Brain pericyte (primary cell): ENCODE measurements at regions not wholly inside any gene's neighbourhood (a gene's known extent, or its start where the extent isn't known, plus 50 kb on each side); places are given as distances from the start of the nearest gene placed in this dataset.
"Not testable (repeated sequence)": the region's sequence is repeated elsewhere in the genome, so short reads cannot be mapped to it uniquely, and the experiment has no call there.

ENCODE experiments used
- DNase-seq: peaks from one replicate; pipeline ENCODE4 v3.0.0-alpha.2; 2012; ENCODE audit warnings: low read depth, low spot score

DNA sequence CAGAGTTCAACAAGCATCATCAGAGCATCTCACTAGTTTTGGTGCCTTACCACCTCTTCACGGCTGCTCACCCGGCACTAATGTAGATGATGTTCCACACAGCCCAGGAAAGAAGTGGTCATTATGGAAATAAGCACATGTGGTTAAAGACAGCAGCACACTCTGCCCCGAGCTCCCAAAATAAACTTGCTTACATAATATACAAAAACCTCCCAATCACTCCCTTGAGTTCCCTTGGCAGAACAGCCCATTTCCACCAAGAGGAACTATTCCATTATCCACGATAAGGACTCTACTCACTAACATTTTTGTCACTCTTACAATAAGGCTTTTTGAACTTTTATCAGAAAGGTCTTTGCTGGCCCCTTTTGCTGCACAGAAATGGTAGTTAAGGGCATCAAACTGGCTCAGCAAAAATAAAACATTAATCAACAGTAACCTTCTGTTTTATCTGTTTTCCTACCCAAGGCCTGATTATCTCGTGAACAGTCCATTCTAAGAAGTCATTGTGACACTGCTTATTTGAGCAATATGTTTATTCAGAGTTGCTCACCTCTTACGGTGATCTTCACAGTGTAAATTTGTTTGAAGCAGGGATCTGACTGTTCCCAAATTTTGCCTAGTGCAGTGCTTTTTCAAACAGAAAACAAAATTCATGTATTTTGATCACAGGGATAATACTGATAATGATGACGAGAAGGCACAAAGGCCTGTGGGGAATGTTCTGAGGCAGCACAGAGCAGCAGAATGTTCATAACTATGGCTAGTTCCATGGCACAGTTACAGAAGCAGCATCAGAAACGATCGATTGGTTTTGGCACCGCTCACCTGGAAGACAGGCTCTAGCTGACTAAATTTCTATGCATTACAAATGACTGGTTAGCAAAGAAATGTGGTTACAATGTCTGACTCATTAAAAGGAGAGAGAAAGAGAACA, 399.8 kb upstream of the PIK3R1 start:
- no peak for DNase-seq

DNA sequence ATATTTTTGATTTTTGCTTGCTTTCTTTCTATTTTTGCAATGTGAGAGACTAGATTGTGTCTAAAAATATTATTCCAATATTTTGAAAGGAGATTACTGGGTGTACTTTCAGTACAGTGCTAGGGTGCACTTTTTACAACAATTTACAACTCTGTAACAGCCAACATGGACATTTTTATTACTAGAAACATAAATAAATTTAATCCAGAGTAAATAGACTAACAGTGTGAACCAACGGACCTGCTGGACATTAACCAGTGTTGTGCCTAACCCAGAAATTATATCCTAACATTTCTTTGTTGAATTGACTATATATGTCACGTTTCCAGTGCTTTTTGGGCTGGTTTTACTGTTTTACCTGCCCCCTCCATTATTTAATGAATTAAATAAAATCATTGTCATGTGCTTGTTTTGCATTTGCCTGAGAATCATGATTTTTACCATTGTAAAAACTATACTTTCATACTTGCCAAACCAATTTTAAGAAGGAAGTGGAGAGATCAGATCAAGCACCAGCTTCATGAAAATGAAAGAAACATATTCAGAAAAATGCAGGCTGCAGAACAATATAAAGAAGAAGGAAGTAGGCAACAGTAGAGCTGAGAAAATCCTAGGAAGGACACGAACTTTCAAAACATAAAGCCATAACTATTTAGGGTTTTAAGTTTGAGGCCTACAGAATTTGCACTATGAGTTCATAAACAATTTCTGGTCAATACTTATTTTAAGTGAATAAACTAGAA, 400.8 kb upstream of the PIK3R1 start:
- no peak for DNase-seq

DNA sequence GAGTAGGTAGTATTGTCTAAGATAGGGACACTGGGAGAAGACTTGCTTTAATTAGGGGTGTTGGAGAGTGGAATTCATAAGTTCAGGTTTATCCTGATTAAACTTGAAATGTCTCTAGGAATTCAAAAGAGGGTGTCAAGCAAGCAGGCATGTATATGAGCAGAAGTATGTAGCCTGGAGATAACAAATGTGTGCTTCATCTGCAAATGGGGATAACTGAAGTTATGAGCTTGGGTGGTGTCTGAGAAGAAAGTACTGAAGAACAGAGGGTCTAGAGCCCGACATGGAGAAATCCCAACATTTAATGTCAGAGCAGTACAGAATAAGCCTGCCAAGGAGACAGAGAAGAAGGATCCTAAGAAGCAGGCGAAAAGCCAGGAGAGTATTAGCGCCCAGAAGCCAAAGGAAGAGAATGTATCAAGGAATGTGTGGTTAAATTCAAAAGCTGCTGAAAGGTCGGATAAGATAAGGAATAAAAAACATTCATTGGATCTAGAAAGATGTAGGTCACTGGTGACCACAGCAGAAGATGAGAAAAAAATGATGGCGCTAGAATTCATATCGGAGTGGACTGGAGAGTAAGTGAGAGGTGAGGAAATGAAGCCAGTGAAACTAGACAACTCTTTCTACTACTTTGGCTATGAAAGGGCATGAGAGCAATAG, 401.5 kb upstream of the PIK3R1 start:
- no peak for DNase-seq

DNA sequence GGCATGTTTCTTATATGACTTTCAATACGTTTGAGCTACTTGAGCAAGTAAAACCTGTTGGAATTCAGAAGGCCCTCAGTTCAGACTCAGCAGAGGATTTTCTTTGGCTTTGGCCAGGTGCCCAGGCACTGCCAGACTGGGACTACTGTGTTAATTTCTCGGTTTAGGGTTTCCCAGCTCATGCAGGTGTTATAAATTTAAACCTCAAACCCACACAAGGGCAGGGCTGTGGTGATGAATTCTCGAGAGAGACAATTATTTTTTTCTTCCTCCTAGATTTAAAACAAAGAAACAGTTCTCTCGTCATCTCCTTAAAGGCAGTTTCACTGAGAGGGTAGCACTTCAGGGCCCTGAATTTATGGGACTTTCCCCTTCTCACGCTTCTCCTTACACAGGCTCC, 406.0 kb upstream of the PIK3R1 start:
- DNase-seq, result no peak

DNA sequence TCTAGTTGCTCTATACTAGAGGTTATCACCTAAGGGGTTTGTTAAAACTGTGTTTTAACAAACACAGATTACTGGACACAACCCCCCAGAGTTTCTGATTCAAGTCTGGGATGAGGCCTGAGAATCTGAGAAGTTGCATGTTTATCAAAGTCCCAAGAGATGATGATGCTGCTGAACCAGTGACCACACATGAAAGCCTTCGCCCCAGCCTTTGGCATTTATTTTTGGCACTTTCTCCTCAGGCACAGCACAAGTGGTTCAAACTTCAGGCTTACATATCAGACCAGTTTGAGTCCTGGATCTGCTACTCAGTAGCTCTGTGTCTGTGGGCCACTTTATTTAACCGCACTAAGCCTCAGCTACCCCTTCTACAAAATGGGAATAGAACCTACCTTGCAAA, 407.2 kb upstream of the PIK3R1 start:
- DNase-seq, result no peak

DNA sequence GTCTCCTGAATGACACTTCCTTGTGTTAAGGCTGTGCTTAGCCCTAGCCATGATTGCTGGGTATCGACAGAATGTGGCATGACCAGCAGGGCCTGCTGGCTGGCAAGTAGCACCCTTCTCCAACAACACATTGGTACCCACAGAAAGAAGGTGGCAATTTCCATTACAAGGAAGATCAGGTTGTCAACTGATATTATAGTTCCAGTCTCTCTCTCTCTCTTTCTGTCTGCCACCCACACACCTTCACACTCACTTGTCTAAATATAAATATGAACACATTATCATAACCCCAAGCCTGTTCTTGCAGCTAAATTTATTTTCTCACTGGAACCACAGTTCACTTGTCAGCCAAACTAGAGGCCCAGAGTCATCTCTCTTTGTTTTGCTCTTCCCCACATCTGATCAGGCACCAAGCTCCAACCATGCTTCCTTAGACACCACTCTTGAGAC, 408.1 kb upstream of the PIK3R1 start:
- DNase-seq, result no peak

DNA sequence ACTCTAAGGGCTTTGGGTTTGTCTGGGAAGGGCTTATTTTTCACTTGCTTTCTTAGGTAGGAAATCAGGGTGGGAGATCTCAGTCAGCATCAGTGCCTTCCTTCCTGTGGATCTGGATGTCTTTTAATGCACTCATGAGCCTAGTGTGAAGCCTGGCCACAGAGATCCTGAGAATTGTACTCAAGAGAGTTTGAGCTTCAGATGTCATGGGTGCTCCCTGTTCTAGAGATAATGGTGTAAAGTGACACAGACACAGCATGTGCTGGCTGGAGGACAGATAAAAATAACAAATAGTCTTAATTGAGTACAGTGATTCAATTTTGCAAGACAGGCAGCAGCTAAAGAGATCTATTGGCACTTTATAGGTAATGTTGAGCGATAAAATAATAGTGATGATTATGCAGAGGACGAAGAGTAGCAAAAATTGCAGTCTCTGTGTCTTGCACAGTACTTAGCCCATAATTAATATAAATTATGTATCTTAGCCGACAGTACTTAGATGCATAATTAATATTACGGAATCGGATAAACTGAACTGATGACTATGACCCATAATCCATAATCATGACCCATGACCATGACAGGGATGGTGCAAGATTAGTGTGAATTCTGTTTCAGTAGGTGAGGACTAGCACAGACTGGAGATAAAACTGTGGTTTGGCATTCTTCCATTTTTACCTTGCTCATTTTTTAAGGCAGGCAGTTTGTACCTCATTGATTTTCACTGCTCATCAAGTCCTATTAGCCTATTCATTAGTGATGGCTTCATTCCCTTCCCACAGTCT, 408.7 kb upstream of the PIK3R1 start:
- no peak for DNase-seq

DNA sequence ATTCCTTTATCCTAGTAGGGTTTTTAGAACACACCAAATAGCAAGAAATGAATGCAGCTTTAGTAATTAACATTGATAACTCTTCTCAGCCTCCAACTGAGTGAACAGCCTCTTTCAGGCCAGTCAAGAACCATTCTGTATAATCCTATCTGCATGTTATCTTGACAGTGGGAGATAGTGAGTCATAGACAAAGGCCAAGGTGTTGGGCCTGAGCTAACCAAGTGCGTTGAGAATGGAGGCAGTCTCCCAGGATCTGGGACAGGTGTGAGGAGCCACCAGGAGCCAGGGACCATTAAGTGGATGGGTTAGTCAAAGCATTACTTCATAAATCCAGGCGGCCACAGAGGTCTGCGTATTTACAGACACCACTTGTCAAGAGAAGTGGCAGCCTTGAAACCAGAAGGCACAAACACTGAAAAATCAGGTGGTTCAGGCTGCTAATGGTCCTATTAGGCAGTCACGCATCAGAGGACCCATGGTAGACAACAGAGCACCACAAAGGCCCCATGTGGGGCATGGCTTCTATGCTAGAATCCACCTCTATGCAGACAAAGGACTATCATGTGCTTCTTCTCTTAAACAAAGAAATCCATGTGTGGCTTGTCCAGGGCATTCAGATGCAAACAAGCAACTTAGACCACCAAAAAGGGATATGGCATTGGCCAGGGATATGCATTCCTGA, 409.7 kb upstream of the PIK3R1 start:
- no peak for DNase-seq

DNA sequence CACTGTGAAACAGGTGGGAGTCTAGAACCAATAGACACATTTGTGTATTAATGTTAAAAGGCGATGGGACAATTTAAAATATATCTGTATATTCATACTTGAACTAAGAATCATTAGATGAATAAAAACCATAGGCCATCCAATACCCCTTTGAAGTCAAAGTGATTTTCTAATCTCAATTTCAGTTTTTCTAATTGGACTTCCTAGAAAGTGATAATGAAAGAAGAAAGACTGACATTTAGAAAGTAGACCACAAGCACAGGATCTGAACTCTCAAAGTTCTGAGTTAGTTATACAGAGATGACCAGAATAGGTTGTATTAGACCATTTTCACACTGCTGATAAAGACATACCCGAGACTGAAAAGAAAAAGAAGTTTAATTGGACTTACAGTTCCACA, 412.8 kb upstream of the PIK3R1 start:
- DNase-seq, result no peak

DNA sequence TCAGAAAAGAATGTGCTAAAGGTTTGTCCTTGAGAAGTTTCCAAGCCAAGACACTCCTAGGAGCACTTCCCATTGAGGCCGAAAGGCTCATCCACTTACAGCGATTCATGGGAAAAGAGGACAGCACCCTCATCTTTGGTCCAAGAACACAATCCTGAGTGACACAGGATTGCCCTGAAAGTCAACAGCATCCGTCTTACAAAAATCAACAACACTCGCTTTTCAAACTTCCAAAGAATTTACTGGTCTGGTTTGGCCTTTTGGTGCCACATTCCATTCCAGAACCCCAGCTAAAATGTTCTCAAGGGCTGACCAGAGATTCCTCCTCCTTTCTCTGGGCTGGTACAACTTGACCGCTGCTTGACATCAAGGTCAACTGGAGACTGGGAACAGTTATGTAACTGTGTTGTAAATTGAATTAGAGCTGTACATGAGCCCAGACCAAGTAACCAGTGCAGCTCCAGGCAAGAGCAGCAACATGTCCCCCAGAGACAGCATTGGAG, 415.8 kb upstream of the PIK3R1 start:
- no peak for DNase-seq

DNA sequence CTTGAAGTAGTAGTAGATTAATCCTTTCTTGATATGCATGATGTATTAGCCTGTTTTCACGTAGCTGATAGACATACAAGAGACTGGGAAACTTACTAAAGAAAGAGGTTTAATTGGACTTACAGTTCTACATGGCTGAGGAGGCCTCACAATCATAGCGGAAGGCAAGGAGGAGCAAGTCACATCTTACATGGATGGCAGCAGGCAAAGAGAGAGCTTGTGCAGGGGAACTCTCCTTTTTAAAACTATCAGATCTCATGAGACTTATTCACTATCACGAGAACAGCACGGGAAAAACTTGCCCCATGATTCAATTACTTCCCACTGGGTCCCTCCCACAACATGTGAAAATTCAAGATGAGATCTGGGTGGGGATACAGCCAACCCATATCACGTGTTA, 417.1 kb upstream of the PIK3R1 start:
- DNase-seq, result not testable (repeated sequence)

DNA sequence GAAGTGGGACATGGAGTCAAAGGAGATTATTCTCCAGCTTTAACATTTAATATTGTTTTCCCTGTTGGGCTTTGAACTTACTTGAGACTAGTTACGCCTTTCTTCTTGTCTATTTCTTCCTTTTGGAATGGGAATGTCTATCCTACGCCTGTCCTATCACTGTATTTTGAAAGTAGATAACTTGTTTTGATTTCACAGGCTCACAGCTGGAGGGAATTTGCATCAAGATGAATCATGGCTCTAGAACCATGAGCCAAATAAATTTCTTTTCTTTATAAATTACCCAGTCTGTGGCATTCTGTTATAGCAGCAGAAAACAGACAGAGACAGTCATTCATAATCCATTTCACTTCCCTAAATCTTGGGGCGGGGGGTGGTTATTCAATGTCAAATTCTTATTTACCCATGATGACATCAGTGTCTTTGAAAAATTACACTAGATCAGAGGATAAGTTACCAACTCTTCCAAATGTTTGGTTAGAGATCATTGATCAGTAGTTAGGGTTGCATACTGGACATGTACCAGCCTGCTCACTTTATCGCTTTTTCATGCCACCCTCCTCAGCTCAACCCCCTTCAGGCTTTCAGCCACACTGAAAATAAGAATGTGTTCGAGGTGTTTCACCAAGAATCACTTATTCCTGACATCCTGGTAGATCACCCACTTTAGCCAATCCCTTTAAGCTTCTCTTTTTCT, 419.6 kb upstream of the PIK3R1 start:
- DNase-seq, result no peak

DNA sequence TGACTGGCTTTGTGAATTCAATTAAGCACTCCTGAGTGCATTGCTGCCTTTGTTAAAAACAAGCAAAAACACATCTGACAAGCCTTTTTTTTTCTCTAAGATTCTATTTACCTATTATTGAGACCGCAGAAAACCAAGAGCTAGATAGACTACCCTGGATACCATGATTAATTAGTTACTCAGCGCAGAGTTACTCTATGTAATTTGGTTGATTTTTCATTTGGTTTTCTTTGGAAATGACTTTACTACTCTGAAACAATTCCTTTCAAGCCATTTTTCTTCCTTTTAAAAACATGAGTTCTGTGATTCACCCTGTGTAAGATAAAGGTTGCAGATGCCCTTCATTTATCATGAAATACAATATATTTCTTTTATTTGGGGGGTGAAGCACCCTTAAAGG, 421.6 kb upstream of the PIK3R1 start:
- DNase-seq, result no peak

DNA sequence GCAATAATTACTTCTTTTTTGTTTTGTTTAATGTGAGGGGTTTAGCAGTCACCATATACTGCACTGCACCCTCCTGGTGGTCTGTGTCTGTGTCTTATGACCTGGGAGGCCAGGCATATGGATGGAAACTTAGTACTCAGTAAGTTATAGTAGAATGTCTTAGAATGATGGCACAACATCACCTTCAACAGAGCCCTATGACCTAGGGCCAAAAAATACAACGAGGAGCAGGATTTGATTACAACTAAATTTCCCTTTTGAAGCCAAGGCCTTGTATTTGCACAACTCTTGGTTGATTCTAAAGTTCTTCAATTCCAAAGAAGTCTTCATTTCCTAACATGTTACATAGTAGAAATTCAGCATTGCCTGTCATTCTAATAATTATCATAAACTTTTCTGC, 422.1 kb upstream of the PIK3R1 start:
- DNase-seq, result no peak

DNA sequence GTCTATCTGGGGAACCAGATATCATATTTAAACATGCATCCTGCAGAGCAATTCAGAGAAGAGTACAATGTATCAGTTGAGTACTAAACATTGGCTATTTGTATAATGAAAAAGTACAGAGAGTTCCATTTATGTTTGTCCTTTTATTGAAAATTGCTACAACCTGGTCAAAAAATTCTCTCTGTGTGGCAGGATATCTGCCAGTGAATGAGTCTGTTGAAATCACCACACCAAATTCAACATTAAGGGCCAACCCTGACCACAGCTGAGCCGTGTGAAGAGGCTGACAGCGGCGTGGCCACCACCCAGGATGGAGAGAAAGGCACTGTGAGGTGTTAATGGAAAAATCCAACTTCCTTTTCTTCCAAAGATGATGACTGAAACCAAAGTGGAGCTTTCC, 422.7 kb upstream of the PIK3R1 start:
- DNase-seq, result no peak

DNA sequence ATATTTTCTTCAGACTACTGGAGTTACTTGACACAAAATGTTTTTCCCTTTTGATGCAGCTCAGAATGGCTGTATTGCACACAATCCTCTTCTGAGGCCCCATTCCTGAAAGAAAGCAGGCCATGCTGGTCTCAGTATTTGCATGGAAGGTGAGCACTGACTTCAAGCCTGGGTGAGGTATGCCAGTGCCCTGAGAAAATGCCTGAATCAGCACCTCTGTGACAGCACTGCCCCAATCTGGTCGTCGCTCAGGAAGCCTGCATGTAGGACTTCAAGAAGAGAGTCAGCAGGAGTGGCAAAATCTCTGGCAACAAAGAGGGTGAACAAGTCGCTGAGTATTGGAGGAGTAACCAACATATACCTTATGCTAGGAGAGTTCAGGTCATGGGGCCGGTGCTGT, 425.2 kb upstream of the PIK3R1 start:
- no peak for DNase-seq

DNA sequence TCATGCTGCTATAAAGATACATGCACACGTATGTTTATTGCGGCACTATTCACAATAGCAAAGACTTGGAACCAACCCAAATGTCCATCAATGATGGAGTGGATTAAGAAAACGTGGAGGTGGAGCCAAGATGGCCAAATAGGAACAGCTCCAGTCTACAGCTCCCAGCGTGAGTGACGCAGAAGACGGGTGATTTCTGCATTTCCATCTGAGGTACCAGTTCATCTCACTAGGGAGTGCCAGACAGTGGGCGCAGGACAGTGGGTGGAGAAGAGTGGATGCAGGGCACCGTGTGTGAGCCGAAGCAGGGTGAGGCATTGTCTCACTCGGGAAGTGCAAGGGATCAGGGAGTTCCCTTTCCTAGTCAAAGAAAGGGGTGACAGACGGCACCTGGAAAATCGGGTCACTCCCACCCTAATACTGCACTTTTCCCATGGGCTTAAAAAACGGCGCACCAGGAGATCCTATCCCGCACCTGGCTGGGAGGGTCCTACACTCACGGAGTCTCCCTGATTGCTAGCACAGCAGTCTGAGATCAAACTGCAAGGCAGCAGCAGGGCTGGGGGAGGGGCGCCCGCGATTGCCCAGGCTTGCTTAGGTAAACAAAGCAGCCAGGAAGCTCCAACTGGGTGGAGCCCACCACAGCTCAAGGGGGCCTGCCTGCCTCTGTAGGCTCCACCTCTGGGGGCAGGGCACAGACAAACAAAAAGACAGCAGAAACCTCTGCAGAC, 435.5 kb upstream of the PIK3R1 start:
- not testable (repeated sequence) for DNase-seq

DNA sequence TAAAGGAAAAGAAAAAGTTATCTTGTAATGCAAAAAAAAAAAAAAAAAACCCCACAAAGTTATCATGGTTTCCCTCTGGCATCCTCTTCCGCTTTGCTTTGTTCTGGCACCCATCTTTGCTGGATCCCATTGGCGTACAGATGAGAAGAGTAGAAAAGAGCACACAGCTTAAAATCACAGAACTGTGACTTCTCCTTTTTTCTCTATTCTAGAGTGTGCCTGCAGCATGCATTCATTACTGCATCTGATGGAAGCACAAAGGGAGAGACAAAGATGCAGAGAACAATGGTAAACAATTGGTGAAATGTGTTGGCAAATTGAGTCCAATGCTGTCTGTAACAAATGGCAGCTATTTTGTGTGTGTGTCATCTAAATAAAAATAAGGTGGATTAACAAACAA, 440.8 kb upstream of the PIK3R1 start:
- no peak for DNase-seq

DNA sequence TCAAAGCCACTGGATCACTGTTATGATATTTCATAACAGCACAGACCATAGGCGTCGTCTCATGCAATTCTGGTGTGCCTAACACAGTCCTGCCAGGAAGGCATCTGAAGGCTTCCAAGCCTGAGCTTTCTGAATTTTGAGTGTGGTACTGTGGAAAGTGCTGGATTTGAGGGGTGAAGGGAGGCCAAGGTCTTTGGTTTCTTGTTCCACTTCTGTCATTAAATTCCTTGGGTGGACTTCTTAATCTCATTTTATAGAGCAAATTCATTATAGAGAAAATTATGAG, 441.3 kb upstream of the PIK3R1 start:
- DNase-seq, result no peak
